H1 (cell line): ENCODE measurements at regions not wholly inside any gene's neighbourhood (a gene's known extent, or its start where the extent isn't known, plus 50 kb on each side); places are given as distances from the start of the nearest gene placed in this dataset.

ENCODE experiments used
- ATF3 ChIP-seq: IDR thresholded peaks from 2 replicates; pipeline ENCODE4 v1.6.1; 2011; ENCODE audit warnings: low read depth, mild to moderate bottlenecking, low read length; ENCODE audit not compliant: insufficient read depth
- MAFK ChIP-seq: IDR thresholded peaks from 2 replicates; pipeline ENCODE4 v1.6.1; 2012; ENCODE audit warnings: low read depth, mild to moderate bottlenecking, improper control_type of control experiment, low read length
- RNF2 ChIP-seq: fragments of 200-900, 300-1000 bp; sonication (generic); IDR thresholded peaks from 2 replicates; pipeline ENCODE4 v1.7.1; 2016; ENCODE audit warnings: borderline replicate concordance, low read depth, mild to moderate bottlenecking, antibody characterized with exemption, low read length; ENCODE audit not compliant: poor library complexity, severe bottlenecking; ENCODE audit errors: missing control alignments
- RXRA ChIP-seq: IDR thresholded peaks from 2 replicates; pipeline ENCODE4 v1.6.1; 2011; ENCODE audit warnings: low read depth, mild to moderate bottlenecking, low read length, moderate library complexity; ENCODE audit not compliant: insufficient read depth
- SAP30 ChIP-seq: fragments of 300-600 bp; sonication (generic); IDR thresholded peaks from 2 replicates; pipeline ENCODE4 v1.7.1; 2012; ENCODE audit warnings: low read length, moderate library complexity, mild to moderate bottlenecking, inconsistent platforms; ENCODE audit not compliant: insufficient read depth, insufficient replicate concordance
- SIN3A ChIP-seq, 2 experiments: IDR thresholded peaks in 1 of 2; conservative IDR thresholded peaks in 1 of 2; 2 replicates each; pipeline ENCODE4 v1.6.1; 2011 to 2012; ENCODE audit warnings: low read length in 2 of 2, improper control_type of control experiment in 1 of 2, low read depth in 1 of 2, mild to moderate bottlenecking in 1 of 2
- SUZ12 ChIP-seq: fragments of 200-600 bp; sonication (generic); IDR thresholded peaks from 2 replicates; pipeline ENCODE4 v1.6.1; 2012; ENCODE audit warnings: mild to moderate bottlenecking, inconsistent platforms, low read length, moderate library complexity, mixed read lengths
- TBP ChIP-seq: IDR thresholded peaks from 2 replicates; pipeline ENCODE4 v1.6.1; 2011; ENCODE audit warnings: low read depth, low read length, improper control_type of control experiment
- YY1 ChIP-seq: IDR thresholded peaks from 2 replicates; pipeline ENCODE4 v1.6.1; 2011; ENCODE audit warnings: low read depth, mild to moderate bottlenecking, low read length

GRCh38 chr14:84435820-84436324 is 1094.1 kb upstream of the FLRT2 start (continued):
- TF ChIP-seq ATF3 (no peak), SIN3A (conservative IDR thresholded peaks at IDR 0.05 in 1 of 2, IDR thresholded peaks at IDR 0.05 in 1 of 2; ENCODE audit: low read depth in 1 of 2, low read length in 2 of 2) (no peak), MAFK (no peak), RXRA (no peak), YY1 (no peak), RNF2 (no peak), TBP (no peak), SUZ12 (no peak), SAP30 (no peak)
